ENCODE measurements at regions not wholly inside any gene's neighbourhood (a gene's known extent, or its start where the extent isn't known, plus 50 kb on each side); places are given as distances from the start of the nearest gene placed in this dataset.
"Not testable (repeated sequence)": the region's sequence is repeated elsewhere in the genome, so short reads cannot be mapped to it uniquely, and the experiment has no call there.

DNA sequence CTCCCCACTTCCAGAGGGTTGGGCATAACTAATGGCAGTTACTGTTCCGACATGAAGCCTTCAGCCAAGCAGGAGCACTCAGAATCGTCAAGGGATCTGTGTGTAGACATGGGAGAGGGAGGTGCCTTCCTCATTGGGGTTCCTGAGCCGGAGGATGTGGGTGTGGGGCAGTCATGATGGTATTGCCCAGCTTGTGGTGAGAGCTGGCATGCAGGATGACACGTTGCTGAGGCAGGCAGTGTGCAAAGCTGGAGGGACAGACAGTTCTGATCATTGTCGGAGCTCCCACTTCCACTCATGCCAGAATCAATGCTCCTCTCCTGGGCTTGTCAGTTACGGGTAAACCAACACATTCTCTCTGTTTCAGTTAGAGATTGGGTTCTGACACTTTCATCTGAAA lies 83.9 kb upstream of the TSC22D1 start:
- DNase-seq: no peak

DNA sequence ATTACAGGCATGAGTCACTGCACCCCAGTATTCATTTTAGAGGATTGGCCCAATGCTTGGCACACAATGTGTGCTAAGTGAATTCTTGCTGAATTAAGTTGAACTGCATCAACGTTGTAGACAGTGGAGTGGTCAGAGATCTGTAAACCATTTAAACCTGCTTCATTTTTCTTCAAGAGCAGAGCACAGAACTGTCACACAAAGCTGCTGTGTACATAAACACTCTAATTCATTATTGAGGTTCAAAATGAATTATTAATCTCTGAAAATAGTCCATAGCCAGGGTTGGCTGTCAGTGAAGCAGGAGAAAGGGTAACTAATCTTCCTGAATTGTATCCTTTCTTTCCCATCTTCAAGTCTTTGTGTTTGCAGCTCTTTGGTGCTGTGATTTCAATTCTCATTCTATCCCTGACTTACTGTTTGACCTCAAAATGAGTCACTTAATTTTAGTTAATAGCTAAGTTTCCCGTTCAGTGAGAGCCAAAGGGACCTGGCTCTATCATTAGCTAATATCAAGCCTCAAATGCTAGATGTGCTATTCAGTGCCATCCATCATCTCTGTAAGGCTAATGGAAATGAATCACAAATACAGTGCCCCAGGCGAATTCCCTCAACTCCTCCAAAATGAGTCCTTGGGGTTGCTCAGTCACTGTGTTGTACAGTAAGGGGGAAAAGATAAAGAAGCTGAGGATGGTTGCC lies 77.0 kb upstream of the TSC22D1 start:
- no peak for DNase-seq

DNA sequence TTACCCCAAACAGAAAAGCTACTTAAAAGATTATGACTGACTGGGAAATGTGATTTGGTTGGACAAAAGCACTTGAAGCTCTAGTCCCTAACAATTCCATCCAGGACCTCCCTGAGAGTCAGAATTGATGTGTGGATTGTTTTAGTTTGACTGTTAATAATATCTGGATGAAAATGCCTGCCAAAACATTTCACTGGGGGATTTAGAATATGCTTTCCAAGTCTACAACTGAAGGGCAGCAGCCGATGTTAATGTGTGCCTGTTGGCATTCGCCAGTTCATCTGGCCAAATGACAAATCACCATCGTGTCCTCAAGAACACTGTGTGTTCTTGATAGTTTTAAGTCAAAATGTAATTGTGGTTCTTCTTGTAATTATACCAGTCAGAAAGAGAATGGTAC lies 76.0 kb upstream of the TSC22D1 start:
- DNase-seq: peak; percentile 55

DNA sequence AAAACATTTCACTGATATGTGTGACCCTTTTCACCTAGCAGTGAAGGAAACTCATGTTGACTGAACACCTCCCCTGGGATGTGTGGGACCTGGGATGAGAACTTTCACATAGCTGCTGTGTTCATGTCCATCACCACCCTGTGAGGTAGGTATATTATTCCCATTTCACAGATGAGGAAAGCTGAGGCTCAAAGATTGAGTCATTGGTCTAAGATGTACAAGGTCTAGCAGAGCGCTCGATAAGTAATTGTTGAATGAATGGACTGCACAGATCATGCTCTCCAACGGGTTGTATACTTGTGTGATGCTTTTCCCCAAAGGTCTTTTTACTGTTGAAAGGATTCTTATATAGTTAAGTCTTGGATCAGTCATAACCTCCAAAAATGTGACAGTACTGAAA lies 75.6 kb upstream of the TSC22D1 start:
- no peak for DNase-seq

DNA sequence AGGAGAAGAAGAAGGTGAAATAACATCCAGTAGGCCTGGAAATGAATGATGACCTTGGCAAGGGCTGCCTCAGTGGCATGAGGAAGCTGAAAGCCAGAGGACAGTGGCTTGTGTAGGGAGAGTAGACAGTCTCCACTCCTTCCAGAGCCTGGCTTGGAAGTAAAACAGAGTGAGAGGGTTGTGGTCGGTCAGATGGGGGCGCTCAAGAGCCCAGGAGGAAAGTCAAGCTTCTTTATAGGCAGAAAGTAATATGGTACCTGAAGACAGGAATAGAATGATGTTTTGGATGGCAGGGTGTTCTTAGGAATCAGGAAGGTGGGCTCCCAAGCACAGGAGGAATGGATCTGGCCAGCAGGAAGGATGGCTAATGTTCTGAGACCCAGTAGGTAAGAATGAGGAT lies 75.1 kb upstream of the TSC22D1 start:
- DNase-seq: no peak

DNA sequence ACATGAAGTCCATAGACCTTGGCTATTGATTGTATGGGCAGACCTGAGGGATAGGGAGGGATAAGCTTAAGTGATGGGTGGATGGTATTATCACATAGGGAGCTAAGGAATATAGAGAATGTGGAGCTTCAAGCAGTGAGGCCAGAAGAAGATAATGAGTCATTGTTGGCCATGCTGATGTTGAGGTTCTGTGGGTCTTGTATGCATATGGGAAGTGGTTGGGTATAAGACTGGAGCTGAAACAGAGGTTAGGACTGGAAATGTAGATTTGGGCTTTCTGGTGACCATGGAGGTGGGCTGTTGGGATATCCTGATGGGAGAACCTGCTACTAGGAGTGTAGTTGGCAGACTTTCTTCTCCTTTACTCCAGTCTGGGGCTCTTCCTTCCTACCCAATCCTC lies 73.7 kb upstream of the TSC22D1 start:
- no peak for DNase-seq

DNA sequence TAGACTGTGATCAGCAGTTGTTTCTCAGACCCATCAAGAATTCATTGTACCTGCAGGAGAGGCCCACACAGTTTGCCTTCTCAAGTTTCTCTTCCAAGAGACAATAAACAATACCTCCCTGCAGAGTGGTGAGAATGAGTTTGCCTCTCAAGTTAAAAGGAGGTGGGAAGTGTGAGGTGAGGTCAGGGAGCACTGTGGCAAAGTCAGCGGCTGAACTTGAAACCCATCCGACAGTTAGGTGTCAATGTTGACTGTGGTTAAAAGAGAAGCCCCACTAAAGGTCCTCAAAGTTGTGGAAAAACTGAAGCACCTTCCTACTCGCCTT lies 72.9 kb upstream of the TSC22D1 start:
- no peak for DNase-seq

DNA sequence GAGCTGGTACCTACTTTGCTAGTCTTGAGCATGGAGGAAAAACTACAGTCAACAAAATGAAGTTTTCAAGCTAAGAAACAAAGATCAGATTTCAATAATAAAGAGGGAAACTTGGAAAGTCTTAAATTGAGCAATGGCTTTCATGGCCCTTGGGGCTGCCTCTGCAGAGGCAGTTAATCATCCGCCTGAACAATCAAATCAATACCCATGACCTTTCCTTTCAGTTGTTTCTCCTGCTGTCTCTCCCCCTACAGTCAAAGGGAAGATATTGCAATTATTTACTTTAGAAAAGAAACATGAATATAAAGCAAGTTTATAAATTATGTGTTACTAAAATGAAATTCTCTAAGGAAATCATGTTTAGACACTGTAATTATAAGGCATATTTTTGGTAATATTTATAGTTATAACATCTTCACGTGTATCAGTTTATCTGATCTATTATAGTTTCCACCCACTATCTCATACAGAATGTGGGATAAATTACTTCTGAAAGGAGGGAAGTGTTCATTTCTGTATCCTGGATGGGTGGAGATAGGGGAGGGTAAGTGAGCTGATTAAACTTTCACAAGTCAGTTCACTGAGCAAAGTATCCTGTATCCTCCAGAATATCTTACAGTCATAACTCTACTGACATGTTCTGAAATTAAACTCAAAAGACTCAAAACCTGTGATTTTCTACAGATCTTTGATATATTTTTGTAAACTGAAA lies 72.4 kb upstream of the TSC22D1 start:
- no peak for DNase-seq

DNA sequence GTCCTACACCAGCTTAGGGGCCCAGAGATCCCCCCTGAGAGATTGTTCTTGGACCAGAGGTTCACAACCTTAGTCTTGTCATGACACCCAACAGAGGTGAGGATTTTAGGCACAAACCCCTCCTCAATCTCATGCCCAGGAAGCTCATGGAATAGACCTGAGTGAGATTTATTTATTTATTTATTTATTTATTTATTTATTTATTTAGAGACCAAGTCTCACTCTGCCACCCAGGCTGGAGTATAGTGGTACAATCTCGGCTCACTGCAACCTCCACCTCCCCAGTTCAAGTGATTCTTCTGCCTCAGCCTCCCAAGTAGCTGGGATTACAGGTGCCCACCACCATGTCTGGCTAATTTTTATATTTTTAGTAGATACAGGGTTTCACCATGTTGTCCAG lies 71.4 kb upstream of the TSC22D1 start:
- DNase-seq: not testable (repeated sequence)

DNA sequence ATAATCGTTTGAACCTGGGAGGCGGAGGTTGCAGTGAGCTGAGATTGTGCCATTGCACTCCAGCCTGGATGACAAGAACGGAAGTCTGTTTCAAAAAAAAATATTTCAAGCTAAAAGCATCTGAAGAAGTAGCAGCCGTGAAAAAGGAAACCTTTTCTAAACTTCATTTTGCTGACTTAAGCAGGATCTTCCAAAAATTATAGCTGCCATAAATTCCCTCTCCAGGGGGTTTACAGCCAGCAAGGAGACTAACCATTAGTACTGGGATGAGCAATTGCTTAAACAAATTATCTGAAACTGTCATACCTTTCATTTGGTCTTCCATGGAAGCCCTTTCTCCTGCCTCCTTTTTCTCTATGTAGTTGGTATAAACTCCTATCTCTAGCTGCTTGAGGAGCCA lies 69.9 kb upstream of the TSC22D1 start:
- DNase-seq: no peak

DNA sequence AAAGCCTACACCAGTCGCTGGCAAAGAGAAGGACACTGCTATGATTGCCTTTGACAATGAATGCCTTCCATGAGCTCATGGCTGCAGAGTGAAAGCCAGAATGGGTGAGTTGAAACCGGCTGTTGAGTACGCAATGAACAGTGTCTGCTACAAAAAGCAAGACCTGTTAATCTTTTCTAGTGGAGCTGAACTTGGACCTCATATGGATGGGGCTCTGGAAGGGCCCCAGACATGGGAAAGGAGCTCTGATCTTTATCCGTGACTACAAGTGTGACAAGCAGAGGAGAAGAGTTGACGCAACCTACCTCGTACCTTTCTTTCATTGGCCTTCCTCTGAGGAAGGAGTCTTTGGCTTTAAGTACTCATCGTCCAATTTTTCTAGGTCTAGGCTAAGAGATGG lies 67.1 kb upstream of the TSC22D1 start:
- DNase-seq: no peak

DNA sequence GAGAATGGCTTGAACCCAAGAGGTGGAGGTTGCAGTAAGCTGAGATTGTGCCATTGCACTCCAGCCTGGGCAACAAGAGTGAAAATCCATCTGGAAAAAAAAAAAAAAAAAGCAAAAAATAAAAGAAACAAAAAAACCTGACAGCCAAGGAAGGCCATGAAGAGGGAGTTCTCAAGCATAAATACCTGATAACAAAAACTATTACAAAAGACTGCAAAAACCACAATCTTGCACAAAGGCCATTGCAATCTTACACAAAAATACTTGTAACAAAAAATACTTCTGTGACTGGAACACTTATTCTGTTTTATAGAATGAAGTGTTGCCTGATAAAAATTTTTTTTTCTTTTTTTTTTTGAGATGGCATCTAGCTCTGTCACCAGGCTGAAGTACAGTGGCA lies 61.5 kb upstream of the TSC22D1 start:
- DNase-seq: no peak

DNA sequence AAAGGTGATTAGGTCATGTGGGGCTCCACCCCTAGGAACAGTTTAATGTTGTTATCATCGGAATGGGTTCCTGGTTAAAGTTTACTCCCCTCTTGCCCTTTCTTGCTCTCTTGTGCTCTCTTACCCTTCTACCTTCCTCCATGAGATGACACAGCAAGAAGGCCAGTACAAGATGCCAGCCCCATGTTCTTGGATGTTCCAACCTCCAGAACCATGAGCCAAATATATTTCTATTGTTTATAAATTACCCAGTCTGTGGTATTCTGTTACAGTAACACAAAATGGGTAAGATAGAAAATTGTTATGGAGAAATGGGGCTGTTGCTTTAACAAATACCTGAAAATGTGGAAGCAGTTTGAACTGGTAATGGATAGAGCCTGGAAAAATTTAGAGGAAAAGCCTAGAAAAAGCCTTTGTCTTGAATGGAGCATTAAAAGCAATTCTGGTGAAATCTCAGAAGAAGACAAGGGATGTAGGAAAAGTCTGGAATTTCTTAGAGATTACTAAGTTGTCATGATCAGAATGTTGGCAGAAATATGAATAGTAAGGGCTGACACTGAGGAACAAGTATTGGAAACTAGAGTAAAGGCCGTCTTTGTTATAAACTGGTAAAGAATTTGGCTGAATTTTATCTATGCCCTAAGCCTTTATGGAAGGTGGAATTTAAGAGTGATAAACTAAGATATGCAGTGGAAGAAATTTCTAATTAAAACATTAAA lies 53.5 kb upstream of the TSC22D1 start:
- DNase-seq: no peak

DNA sequence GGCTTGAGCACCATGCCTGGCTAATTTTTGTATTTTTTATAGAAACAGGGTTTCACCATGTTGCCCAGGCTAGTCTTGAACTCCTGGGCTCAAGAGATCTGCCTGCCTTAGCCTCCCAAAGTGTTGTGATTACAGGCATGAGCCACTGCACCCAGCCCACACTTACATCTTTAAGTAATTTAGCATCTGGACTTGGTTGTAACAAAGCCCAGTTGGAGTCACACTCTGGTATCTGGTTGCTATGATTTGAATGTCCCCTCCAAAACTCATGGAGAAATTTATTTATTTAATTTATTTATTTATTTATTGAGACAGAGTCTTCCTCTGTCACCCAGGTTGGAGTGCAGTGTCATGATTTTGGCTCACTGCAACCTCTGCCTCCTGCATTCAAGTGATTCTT lies 52.7 kb upstream of the TSC22D1 start:
- DNase-seq: not testable (repeated sequence)

DNA sequence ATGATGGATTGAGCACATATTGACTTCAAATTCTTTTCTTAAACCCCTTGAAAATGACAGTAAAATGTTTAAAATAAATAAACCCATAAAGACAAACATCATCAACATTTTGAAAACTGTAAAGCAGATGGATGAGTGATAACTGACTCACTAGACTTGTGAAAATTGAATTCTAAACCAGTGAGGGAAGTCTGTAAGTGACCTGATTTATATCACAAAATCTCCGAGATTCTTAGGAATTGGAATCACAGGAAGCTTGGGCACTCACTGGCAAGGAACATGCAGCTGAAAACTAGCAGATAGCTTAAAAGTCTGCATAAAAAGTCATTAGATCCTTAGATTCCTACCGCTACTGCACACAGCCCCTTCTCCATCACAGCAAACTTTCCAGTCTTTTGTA lies 51.3 kb upstream of the TSC22D1 start:
- DNase-seq: no peak

DNA sequence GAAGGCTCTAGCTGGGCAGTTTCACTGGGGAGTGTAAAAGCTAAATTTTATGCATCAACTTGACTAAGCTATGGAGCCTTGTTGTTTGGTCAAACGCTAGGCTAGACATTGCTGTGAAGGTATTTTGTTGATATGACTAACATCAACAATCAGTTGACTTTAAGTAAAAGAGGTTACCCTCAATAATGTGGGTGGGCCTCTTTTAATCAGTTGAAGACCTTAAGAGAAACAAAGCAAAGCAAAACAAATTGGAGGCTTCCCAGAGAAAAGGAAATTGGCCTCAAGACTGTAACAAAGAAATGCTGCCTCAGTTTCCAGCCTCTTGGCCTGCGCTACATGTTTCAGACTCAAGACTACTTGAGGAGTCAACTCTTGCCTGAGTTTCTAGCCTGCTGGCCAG lies 50.0 kb upstream of the TSC22D1 start:
- no peak for DNase-seq

Data from tongue (tissue), 1 donor.